ENCODE measurements at regions not wholly inside any gene's neighbourhood (a gene's known extent, or its start where the extent isn't known, plus 50 kb on each side); places are given as distances from the start of the nearest gene placed in this dataset.

GRCh38 chr3:110015231-110015963, 678.1 kb upstream of the DPPA4 start:
- TF ChIP-seq HDAC2 (IDR thresholded peaks at IDR 0.05) (no peak), JUND (IDR thresholded peaks at IDR 0.05; ENCODE audit: low read depth, low read length) (no peak), KLF5 (IDR thresholded peaks at IDR 0.05; ENCODE audit: partially characterized antibody) (no peak), SREBF2 (IDR thresholded peaks at IDR 0.05; ENCODE audit: low read length) (no peak), POLR2A (IDR thresholded peaks at IDR 0.05; ENCODE audit: low read depth, low read length) (no peak), STAT1 (conservative IDR thresholded peaks at IDR 0.05) (no peak), EZH2 (IDR thresholded peaks at IDR 0.05; ENCODE audit: borderline replicate concordance, control insufficient read depth, low read depth, low read length) (no peak), ZZZ3 (IDR thresholded peaks at IDR 0.05; ENCODE audit: control insufficient read depth, insufficient read length, low read depth) (no peak), JUNB (IDR thresholded peaks at IDR 0.05) (no peak), ZNF384 (IDR thresholded peaks at IDR 0.05; ENCODE audit: borderline replicate concordance, low read depth, low read length) (no peak)
- TF ChIP-seq, protein P1, sequence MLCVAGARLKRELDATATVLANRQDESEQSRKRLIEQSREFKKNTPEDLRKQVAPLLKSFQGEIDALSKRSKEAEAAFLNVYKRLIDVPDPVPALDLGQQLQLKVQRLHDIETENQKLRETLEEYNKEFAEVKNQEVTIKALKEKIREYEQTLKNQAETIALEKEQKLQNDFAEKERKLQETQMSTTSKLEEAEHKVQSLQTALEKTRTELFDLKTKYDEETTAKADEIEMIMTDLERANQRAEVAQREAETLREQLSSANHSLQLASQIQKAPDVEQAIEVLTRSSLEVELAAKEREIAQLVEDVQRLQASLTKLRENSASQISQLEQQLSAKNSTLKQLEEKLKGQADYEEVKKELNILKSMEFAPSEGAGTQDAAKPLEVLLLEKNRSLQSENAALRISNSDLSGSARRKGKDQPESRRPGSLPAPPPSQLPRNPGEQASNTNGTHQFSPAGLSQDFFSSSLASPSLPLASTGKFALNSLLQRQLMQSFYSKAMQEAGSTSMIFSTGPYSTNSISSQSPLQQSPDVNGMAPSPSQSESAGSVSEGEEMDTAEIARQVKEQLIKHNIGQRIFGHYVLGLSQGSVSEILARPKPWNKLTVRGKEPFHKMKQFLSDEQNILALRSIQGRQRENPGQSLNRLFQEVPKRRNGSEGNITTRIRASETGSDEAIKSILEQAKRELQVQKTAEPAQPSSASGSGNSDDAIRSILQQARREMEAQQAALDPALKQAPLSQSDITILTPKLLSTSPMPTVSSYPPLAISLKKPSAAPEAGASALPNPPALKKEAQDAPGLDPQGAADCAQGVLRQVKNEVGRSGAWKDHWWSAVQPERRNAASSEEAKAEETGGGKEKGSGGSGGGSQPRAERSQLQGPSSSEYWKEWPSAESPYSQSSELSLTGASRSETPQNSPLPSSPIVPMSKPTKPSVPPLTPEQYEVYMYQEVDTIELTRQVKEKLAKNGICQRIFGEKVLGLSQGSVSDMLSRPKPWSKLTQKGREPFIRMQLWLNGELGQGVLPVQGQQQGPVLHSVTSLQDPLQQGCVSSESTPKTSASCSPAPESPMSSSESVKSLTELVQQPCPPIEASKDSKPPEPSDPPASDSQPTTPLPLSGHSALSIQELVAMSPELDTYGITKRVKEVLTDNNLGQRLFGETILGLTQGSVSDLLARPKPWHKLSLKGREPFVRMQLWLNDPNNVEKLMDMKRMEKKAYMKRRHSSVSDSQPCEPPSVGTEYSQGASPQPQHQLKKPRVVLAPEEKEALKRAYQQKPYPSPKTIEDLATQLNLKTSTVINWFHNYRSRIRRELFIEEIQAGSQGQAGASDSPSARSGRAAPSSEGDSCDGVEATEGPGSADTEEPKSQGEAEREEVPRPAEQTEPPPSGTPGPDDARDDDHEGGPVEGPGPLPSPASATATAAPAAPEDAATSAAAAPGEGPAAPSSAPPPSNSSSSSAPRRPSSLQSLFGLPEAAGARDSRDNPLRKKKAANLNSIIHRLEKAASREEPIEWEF (IDR thresholded peaks at IDR 0.05; ENCODE audit: insufficient replicate concordance, low read depth, low read length): no peak
- TF ChIP-seq, protein P2, sequence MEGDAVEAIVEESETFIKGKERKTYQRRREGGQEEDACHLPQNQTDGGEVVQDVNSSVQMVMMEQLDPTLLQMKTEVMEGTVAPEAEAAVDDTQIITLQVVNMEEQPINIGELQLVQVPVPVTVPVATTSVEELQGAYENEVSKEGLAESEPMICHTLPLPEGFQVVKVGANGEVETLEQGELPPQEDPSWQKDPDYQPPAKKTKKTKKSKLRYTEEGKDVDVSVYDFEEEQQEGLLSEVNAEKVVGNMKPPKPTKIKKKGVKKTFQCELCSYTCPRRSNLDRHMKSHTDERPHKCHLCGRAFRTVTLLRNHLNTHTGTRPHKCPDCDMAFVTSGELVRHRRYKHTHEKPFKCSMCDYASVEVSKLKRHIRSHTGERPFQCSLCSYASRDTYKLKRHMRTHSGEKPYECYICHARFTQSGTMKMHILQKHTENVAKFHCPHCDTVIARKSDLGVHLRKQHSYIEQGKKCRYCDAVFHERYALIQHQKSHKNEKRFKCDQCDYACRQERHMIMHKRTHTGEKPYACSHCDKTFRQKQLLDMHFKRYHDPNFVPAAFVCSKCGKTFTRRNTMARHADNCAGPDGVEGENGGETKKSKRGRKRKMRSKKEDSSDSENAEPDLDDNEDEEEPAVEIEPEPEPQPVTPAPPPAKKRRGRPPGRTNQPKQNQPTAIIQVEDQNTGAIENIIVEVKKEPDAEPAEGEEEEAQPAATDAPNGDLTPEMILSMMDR (IDR thresholded peaks at IDR 0.05 in 2 of 3, conservative IDR thresholded peaks at IDR 0.05 in 1 of 3; ENCODE audit: control insufficient read depth in 2 of 3, extremely low read depth in 1 of 3, insufficient read depth in 1 of 3, low read depth in 3 of 3, low read length in 3 of 3): no peak
- TF ChIP-seq, protein P3, sequence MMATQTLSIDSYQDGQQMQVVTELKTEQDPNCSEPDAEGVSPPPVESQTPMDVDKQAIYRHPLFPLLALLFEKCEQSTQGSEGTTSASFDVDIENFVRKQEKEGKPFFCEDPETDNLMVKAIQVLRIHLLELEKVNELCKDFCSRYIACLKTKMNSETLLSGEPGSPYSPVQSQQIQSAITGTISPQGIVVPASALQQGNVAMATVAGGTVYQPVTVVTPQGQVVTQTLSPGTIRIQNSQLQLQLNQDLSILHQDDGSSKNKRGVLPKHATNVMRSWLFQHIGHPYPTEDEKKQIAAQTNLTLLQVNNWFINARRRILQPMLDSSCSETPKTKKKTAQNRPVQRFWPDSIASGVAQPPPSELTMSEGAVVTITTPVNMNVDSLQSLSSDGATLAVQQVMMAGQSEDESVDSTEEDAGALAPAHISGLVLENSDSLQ (IDR thresholded peaks at IDR 0.05): no peak

All from GM12878 (cell line).